Peyer's patch (tissue), 4 donors: ENCODE measurements at regions not wholly inside any gene's neighbourhood (a gene's known extent, or its start where the extent isn't known, plus 50 kb on each side); places are given as distances from the start of the nearest gene placed in this dataset.

Experiments
- DNase-seq, 3 donors: peaks; one replicate each; pipeline ENCODE4 v3.0.0-alpha.2; 2017 to 2019
- H3K27ac ChIP-seq, 4 donors: fragments of 200-600 bp; sonication (generic); one replicate each; pipeline ENCODE4 v1.5.1; 2016 to 2019
- H3K27me3 ChIP-seq, 2 donors: fragments of 200-600 bp; sonication (generic); one replicate each; pipeline ENCODE4 v1.5.1; 2019
- H3K36me3 ChIP-seq, 3 donors: fragments of 200-600 bp; sonication (generic); one replicate each; pipeline ENCODE4 v1.5.1; 2016 to 2019
- H3K4me1 ChIP-seq, 4 donors: fragments of 200-600 bp; sonication (generic); one replicate each; pipeline ENCODE4 v1.5.1; 2016 to 2019
- H3K4me3 ChIP-seq, 4 donors: fragments of 200-600 bp; sonication (generic); 1 replicate in 3 of 4; 2 replicates in 1 of 4; pipeline ENCODE4 v1.5.1; 2016 to 2019; ENCODE audit warnings: mild to moderate bottlenecking in 1 of 4
- H3K9me3 ChIP-seq, 4 donors: fragments of 200-600 bp; sonication (generic); one replicate each; pipeline ENCODE4 v1.5.1; 2016 to 2019; ENCODE audit warnings: mild to moderate bottlenecking in 1 of 4
- POLR2A ChIP-seq, 2 donors: fragments of 450-650 bp; IDR thresholded peaks; one replicate each; pipeline ENCODE4 v1.5.1; 2017; ENCODE audit warnings: antibody characterized with exemption in 2 of 2, mild to moderate bottlenecking in 2 of 2, moderate library complexity in 2 of 2
- TF ChIP-seq, protein P1 (sequence below), 6 experiments: fragments of 450-650 bp in 4 of 6; fragments of 200-600 bp in 2 of 6; sonication (generic) in 1 of 6; IDR thresholded peaks; one replicate each; pipeline ENCODE4 v1.5.1; 2017 to 2019; ENCODE audit warnings: antibody characterized with exemption in 6 of 6, mild to moderate bottlenecking in 3 of 6, moderate library complexity in 1 of 6

DNA sequence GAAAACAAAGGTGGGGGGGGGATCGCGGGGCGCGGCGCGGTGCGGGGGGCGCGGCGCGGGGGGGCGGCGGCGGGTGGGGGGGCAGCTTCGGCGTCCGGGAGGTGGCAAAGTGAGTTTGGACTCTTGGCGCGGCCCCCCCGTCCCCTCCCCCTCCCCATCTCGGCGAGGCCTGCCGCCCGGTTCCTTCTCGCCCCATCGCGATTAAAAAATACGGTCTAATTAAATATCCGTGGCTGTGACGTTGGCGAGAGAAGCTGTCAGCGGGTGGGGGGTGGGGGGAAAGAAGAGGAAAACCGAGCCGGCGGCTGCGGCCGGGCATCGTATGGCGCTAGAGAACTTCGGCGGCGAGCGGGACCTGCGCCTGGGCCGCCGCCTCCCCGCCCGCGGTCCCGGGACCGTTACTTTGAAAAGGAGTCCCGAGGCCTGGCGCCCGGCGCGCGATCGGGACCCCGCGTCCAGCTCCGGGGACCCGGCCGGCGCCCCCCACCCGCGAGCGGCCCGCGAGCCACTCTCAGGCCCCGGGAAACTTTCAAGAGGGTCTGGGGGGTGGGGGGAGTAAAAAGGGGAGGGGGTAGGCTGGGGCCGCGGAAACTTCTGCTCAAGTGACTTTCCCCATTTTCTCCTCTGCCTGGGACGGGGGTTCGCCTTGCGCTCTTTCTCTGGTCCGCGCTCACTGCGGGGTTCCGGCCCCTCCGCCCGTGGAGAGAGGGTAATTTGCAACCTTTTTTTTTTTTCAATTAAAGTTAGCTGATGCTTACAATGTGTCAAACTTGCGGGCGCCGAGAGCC lies 146.3 kb upstream of the ZNF536 start:
- peak overlapping the region in 3 of 4 donors; percentile 40 to 79 (median 60) for H3K27ac ChIP-seq
- no peaks in the 10 kb centered on the region for H3K9me3 ChIP-seq
- no peaks in the 10 kb centered on the region for H3K36me3 ChIP-seq
- TF ChIP-seq, protein P1, sequence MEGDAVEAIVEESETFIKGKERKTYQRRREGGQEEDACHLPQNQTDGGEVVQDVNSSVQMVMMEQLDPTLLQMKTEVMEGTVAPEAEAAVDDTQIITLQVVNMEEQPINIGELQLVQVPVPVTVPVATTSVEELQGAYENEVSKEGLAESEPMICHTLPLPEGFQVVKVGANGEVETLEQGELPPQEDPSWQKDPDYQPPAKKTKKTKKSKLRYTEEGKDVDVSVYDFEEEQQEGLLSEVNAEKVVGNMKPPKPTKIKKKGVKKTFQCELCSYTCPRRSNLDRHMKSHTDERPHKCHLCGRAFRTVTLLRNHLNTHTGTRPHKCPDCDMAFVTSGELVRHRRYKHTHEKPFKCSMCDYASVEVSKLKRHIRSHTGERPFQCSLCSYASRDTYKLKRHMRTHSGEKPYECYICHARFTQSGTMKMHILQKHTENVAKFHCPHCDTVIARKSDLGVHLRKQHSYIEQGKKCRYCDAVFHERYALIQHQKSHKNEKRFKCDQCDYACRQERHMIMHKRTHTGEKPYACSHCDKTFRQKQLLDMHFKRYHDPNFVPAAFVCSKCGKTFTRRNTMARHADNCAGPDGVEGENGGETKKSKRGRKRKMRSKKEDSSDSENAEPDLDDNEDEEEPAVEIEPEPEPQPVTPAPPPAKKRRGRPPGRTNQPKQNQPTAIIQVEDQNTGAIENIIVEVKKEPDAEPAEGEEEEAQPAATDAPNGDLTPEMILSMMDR (IDR thresholded peaks at IDR 0.05), result no peak
- TF ChIP-seq POLR2A (IDR thresholded peaks at IDR 0.05), result no peak
- peaks cover 0 to 43% of the 10 kb centered on the region in 2 donors for H3K27me3 ChIP-seq
- H3K4me1 ChIP-seq, result peaks cover 0 to 31% (median 5%) of the 10 kb centered on the region in 4 donors
- peak overlapping the region; percentile 27 to 74 (median 33) for H3K4me3 ChIP-seq
- no peak for DNase-seq

DNA sequence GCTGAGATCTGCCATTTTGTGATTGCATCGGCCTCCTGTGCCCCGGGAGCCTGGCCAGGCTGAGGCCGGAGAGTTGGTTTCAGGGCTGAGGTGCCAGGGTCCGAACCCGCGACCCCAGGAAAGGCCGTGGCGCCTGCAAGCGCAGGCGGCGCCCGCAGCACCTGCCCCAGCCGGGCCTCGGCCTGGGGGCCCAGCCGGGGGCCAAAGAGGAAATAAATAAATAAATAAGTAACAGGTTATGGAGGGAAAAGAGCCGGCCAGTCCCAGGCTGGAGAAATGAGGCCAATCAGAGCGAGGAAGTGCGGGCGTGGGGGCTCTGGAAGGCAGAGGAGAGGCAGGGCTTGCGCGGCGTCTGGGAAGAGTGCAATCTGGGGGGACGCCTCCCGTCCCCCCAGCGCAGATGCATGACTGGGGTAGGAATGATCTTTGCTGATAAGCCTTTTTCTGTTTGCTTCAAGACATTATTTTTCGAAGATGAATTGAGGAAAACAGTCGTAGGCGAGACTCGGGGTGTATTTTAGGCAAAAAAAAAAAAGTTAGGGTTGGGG lies 145.6 kb upstream of the ZNF536 start:
- Histone ChIP-seq H3K4me1 (peaks cover 0 to 31% (median 5%) of the 10 kb centered on the region in 4 donors), H3K27me3 (peaks cover 0 to 43% of the 10 kb centered on the region in 2 donors), H3K27ac (peak overlapping the region in 2 of 4 donors; percentile 40 to 79), H3K4me3 (peak overlapping the region; percentile 33 to 74 (median 56)), H3K9me3 (no peaks in the 10 kb centered on the region), H3K36me3 (no peaks in the 10 kb centered on the region)
- TF ChIP-seq, protein P1 (IDR thresholded peaks at IDR 0.05), result no peak
- TF ChIP-seq POLR2A (IDR thresholded peaks at IDR 0.05), result no peak
- no peak for DNase-seq

DNA sequence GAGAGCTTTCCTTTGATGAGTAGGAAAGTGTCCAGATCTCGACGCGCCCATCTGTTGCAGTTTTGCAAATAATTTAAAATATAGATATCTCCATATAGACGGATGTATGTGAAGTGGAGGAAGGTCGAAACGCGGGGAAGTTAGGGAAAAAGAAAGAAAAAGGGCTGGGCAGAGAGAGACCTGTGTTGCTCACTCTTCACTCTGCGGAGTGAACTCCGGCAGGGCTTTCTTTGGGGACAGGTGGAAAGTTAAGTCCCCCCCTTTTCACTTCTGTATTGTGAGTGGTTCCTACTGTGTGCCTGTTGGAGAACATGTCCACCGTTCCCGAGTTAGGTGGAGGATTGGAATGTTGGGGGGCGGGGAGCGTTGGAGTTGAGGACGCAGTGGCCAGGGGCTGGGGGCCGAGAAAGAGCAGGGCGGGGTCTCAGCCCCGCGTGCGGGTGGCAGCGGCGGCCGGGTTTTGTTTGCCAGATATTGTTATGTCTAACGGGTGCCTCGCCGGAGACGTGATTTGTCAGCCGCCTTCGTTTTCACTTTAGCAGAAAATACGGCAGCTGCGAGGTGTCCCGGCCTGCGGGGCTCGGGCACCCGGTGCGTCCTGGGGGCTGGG lies 145.1 kb upstream of the ZNF536 start:
- DNase-seq, result no peak
- no peaks in the 10 kb centered on the region for H3K9me3 ChIP-seq
- H3K4me1 ChIP-seq, result peaks cover 0 to 31% (median 5%) of the 10 kb centered on the region in 4 donors
- peak overlapping the region; percentile 33 to 74 (median 56) for H3K4me3 ChIP-seq
- peaks cover 0 to 43% of the 10 kb centered on the region in 2 donors for H3K27me3 ChIP-seq
- TF ChIP-seq POLR2A (IDR thresholded peaks at IDR 0.05), result no peak
- TF ChIP-seq, protein P1 (IDR thresholded peaks at IDR 0.05), result no peak
- H3K36me3 ChIP-seq, result no peaks in the 10 kb centered on the region
- H3K27ac ChIP-seq, result peak overlapping the region; percentile 49 to 79 (median 66)

DNA sequence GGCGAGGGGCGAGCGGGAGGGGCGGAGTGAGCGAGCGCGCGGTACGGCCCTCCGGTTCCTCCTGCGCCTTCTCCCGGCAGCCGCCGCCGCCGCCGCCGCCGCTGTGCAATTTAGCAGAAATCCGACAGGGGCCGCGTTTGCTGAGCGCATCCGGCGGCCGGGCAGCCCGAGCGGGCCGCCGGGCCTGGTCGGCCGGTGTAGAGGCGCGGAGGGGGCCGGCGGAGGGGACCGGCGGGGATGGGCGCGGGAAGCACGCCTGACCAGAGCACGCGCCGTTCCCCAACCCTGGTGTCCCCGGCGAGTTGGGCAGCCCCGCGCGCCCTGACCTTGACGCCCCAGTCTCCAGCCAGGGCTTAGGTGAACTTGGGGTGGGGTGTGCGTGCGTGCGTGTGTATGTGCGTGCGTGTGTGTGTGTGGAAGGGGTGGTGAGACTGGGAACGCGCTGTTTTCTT lies 144.5 kb upstream of the ZNF536 start:
- Histone ChIP-seq H3K27ac (peak overlapping the region; percentile 49 to 79 (median 66)), H3K36me3 (no peaks in the 10 kb centered on the region), H3K27me3 (peaks cover 0 to 40% of the 10 kb centered on the region in 2 donors), H3K9me3 (no peaks in the 10 kb centered on the region), H3K4me3 (peak overlapping the region; percentile 33 to 74 (median 56)), H3K4me1 (peaks cover 0 to 31% (median 5%) of the 10 kb centered on the region in 4 donors)
- TF ChIP-seq, protein P1 (IDR thresholded peaks at IDR 0.05), result peak in 5 of 6 experiments; percentile 12 to 49 (median 43)
- no peak for TF ChIP-seq POLR2A (IDR thresholded peaks at IDR 0.05)
- DNase-seq, result peak in 2 of 3 donors; percentile 62 to 68

DNA sequence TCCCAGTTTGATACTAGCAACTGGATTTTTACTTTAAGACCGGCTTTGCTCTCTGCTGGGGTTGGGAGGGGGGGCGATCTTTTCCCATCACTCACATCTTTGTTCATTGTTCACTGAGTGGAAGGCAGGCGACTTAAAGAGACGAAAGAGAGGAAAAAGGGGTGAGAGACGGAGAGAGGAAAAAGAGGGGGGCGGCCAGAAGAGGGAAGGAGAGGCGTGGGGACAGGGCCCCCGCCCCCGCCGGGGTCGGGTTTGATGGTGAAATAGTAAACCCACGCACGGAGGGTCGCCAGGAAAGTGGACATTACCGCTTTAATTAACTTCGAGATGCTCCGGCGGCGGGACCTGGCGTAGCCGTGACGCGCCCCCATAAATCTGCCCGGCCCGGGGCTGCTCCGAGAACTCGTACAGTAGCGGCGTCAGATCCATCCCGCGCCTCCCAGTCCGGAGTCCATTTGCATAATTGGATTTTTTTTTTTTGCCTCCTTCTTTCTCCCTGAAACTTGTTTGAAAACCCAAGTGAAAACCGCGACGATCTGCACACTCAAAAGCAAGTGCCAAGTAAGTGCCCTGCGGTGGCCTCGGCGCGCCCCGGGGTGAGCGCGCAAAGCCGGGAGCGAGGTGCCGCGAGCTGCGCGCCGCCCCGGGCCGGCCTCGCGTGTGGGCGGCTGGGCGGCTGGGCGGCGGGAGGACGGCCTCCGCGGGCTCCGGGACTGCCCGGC lies 143.9 kb upstream of the ZNF536 start:
- Histone ChIP-seq H3K4me3 (peak overlapping the region; percentile 33 to 74 (median 56)), H3K9me3 (no peaks in the 10 kb centered on the region), H3K27ac (peak overlapping the region; percentile 40 to 79 (median 66)), H3K27me3 (peaks cover 0 to 39% of the 10 kb centered on the region in 2 donors), H3K36me3 (no peaks in the 10 kb centered on the region), H3K4me1 (peaks cover 0 to 31% (median 5%) of the 10 kb centered on the region in 4 donors)
- no peak for DNase-seq
- no peak for TF ChIP-seq POLR2A (IDR thresholded peaks at IDR 0.05)
- TF ChIP-seq, protein P1 (IDR thresholded peaks at IDR 0.05), result no peak
